ENCODE measurements at regions not wholly inside any gene's neighbourhood (a gene's known extent, or its start where the extent isn't known, plus 50 kb on each side); places are given as distances from the start of the nearest gene placed in this dataset.

GRCh38 chr13:34884366-34884765 lies 57.7 kb upstream of the NBEA start:
- TF ChIP-seq, protein P1, sequence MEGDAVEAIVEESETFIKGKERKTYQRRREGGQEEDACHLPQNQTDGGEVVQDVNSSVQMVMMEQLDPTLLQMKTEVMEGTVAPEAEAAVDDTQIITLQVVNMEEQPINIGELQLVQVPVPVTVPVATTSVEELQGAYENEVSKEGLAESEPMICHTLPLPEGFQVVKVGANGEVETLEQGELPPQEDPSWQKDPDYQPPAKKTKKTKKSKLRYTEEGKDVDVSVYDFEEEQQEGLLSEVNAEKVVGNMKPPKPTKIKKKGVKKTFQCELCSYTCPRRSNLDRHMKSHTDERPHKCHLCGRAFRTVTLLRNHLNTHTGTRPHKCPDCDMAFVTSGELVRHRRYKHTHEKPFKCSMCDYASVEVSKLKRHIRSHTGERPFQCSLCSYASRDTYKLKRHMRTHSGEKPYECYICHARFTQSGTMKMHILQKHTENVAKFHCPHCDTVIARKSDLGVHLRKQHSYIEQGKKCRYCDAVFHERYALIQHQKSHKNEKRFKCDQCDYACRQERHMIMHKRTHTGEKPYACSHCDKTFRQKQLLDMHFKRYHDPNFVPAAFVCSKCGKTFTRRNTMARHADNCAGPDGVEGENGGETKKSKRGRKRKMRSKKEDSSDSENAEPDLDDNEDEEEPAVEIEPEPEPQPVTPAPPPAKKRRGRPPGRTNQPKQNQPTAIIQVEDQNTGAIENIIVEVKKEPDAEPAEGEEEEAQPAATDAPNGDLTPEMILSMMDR (IDR thresholded peaks at IDR 0.05 in 8 of 11, conservative IDR thresholded peaks at IDR 0.05 in 3 of 11), result no peak
- TF ChIP-seq POLR2AphosphoS5 (IDR thresholded peaks at IDR 0.05) (no peak), POLR2A (IDR thresholded peaks at IDR 0.05) (no peak)

Data from spleen (tissue), 7 donors.